Stimulated activated naive CD8-positive, alpha-beta T cell treated with anti-CD3 and anti-CD28 coated beads, Interleukin-15, Interleukin-2, amounts not matched to agents 100 U/mL and 50 U/mL, for 24 hours (primary cell): ENCODE measurements at regions not wholly inside any gene's neighbourhood (a gene's known extent, or its start where the extent isn't known, plus 50 kb on each side); places are given as distances from the start of the nearest gene placed in this dataset.

Experiments used
- ATAC-seq: fragments of 150-1000 bp; cut with Tn5 transposase; one replicate; pipeline ENCODE4 v1.10.0; 2021
- DNase-seq: peaks from one replicate; pipeline ENCODE4 v3.0.0; 2021

GRCh38 chr5:155921621-155922020 lies 405.3 kb upstream of the SGCD start:
- ATAC-seq (no peak), DNase-seq (no peak)

GRCh38 chr5:155923784-155924183 lies 403.2 kb upstream of the SGCD start:
- ATAC-seq (no peak), DNase-seq (no peak)

GRCh38 chr5:155926031-155926430 lies 400.9 kb upstream of the SGCD start:
- no peak for DNase-seq

DNA sequence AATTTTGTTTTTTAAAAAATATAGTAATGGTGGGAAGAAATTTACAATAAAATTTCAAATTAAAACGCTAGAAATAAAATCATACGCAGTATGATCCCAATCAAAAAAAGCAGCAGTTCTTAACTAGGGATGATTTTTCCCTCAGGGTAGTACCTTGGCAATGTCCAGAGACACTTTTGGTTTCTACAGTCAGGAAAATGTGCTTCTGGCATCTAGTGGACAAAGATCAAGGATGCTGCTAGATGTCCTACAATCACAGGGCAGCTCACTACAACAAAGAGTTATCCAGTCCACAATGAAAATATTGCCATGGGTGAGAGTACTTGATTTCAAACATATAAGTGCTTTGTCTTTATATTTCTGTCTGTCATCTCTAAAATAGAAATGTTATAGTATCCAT lies 400.2 kb upstream of the SGCD start:
- DNase-seq (no peak), ATAC-seq (no peak)

More at GRCh38 chr5:155926031-155926430, 400.9 kb upstream of the SGCD start:
- no peak for ATAC-seq

DNA sequence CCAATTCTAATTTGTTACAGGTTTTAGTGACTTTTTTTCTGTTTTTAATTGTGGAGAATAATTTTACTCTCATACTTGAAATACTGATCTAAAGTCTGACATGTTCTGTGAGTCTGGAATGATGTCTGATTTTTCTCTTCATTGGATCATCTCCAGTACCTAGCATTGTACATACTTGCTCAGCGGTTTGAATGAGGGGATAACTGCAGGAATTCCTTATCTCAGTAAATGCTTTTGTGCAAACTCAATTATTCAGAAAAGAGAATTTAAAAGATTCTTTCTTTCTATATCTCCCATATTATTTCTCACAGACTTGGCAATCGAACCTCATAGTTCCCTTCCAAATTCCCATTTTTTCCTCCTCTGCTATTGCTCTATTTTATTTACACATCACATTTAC lies 397.9 kb upstream of the SGCD start:
- no peak for ATAC-seq

DNA sequence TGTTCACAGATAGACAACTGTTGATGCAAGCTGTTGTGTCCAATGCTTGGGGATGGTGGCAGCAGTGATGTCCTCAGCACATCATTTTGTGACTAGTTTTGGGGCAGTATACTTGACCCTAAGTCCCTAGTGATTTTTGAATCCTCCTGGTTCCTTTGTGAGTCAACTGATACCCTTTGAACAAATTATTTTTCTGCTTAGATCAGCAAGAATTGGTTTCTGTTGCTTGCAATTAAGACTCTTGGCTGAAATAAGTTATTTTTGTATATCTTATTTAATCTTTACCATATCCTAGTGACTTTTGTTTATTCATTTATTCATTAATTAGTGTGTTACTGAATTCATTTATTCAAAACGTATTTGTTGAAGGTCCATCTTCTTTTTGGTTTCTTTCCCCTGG lies 392.0 kb upstream of the SGCD start:
- ATAC-seq = no peak

More for the DNA sequence above, 397.9 kb upstream of the SGCD start:
- DNase-seq = no peak

DNA sequence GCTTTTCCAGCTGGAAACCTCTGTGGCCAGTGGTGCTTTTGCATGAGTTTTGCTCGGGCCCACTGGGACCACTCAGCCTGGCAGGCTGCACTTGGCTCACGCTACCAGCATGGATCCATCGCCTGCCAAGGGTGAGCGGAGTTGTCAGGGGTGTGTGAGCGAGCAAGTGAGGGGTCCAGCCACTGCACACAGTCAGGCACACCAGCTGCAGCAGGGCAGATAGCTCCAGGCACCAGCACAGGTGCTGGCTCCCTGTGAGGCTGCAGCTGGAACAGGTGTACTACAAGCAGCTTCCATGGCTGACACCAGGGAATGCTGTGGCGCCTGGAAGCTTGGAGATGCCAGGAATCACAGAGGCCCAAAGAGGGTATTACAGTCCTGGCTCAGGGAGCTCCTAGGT lies 391.2 kb upstream of the SGCD start:
- ATAC-seq (no peak), DNase-seq (no peak)

More for the DNA sequence above, 392.0 kb upstream of the SGCD start:
- DNase-seq = no peak

GRCh38 chr5:155936520-155937406 lies 390.2 kb upstream of the SGCD start:
- DNase-seq = no peak
- no peak for ATAC-seq

GRCh38 chr5:155938051-155938450 lies 388.9 kb upstream of the SGCD start:
- no peak for DNase-seq
- ATAC-seq = no peak

GRCh38 chr5:155941340-155941739 lies 385.6 kb upstream of the SGCD start:
- DNase-seq = no peak
- no peak for ATAC-seq

- DNase-seq (peak; percentile 14), ATAC-seq (peak; percentile 49)
These were observed 383.2 kb upstream of the SGCD start for GRCh38 chr5:155943516-155944407.

- DNase-seq (no peak), ATAC-seq (no peak)
These were observed 379.4 kb upstream of the SGCD start for GRCh38 chr5:155947394-155948062.

- DNase-seq = no peak
- no peak for ATAC-seq
These were observed 378.4 kb upstream of the SGCD start for GRCh38 chr5:155948576-155948975.

DNA sequence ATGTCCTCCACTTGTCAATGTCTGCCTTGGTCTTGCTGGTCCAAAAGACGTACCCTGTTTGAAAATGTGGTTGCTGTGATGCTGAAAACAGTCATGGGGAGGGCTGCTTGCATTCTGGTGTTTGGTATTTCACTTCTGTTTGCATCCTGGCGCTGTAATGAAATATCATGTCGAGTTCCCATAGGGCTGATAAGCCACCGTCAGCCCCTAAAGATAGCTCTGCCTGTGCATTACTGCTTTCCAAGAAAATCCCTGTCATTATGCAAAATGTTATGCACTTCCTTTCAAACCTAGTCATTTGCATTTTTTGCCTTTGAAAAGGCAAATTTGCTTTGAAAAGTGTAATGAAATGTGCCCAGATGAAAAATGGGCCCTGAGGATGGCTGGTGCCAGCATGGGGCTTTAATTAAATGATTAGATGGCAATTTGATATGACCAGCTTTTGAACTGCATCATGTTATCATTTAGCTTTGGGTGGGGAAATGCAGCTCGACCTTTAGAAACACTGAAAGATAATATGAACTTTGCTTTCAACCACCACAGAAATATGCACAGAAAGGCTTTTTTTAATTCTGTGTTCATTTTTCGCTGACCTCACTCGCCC lies 374.4 kb upstream of the SGCD start:
- ATAC-seq (no peak), DNase-seq (no peak)

DNA sequence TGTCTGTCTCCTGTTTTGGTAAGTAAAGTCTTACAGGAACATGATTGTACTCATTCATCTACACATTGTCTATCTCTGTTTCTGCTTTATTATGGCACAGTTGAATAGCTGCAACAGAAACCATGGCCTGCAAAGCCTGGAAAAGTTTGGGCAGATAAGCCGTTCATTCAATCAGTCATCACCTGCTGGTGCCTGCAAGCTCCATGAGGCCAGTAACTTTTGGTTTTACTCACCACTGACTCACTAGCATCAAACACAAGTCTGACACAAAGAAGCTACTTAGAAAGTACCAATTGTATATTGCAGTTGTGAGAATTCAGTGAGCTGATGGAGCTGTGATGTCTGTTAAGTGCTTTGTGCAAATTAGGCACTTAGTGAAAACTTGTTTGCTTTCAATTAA lies 373.6 kb upstream of the SGCD start:
- DNase-seq (no peak), ATAC-seq (no peak)

- ATAC-seq (no peak), DNase-seq (no peak)
These were observed 372.1 kb upstream of the SGCD start for GRCh38 chr5:155954701-155955445.

- ATAC-seq (no peak), DNase-seq (no peak)
These were observed 369.1 kb upstream of the SGCD start for GRCh38 chr5:155957884-155958283.

- DNase-seq = no peak
These were observed 367.9 kb upstream of the SGCD start for GRCh38 chr5:155959082-155959481.

DNA sequence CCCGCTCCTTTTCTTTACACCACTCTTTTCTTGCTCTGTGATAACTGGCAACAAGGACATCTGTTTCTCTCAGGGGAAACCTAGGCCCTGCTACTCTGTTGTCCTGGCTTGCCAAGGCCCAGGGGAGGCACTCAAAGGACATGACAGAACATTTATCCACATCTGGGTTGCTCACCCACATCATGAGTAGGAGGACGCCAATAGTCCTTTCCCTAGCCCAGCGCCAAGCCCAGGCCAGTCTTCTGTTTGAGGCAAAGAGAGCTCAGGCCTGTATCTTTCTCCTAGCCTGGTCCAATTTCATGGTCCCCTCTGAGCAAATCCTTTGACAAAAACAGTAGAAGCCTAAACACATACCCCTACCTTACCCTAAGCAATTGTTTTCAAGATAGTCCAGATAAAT lies 366.8 kb upstream of the SGCD start:
- no peak for DNase-seq
- ATAC-seq = no peak

More at GRCh38 chr5:155959082-155959481, 367.9 kb upstream of the SGCD start:
- ATAC-seq = no peak

DNA sequence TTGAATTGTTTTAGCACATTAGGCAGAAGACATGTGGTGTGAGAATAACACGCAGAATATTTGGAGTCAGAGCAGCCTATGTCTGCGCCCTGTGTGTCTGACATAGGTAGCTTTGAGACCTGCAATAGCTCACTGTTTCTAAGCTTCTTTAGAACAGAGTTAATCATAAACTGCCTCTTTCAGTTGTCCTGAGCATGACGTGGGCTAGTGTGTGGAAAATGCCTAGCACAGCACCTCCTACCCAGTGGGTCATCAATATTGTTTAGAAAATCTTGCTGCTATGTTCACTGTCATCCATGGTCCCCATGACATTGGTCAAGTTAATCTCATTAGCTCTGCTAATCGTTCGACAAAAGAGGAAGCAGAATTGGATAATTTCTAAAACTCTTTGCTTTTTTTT lies 357.4 kb upstream of the SGCD start:
- no peak for ATAC-seq
- DNase-seq = no peak

GRCh38 chr5:155974369-155974768 lies 352.6 kb upstream of the SGCD start:
- ATAC-seq (peak; percentile 19), DNase-seq (no peak)
